Smooth muscle cell (in vitro differentiated cells): ENCODE measurements at regions not wholly inside any gene's neighbourhood (a gene's known extent, or its start where the extent isn't known, plus 50 kb on each side); places are given as distances from the start of the nearest gene placed in this dataset.

Source experiments
- DNase-seq: peaks from one replicate; lab custom pipeline; 2025; ENCODE audit not compliant: unreplicated experiment; lab: John Stamatoyannopoulos, UW
- H2AFZ ChIP-seq: fragments of 200-600 bp; sonication (generic); 2 replicates; pipeline ENCODE4 v1.6.0; 2016; ENCODE audit warnings: antibody characterized with exemption, low read depth, mild to moderate bottlenecking
- H3F3A ChIP-seq: fragments of 200-600 bp; sonication (generic); 2 replicates; pipeline ENCODE4 v1.6.0; 2017; ENCODE audit warnings: antibody characterized with exemption, low read depth
- H3K27ac ChIP-seq: fragments of 200-600 bp; sonication (generic); 2 replicates; pipeline ENCODE4 v1.5.1; 2016; ENCODE audit warnings: low read depth, mild to moderate bottlenecking
- H3K27me3 ChIP-seq: fragments of 200-600 bp; sonication (generic); 2 replicates; pipeline ENCODE4 v1.6.1; 2016; ENCODE audit warnings: low read depth, mild to moderate bottlenecking
- H3K36me3 ChIP-seq: fragments of 200-600 bp; sonication (generic); 2 replicates; pipeline ENCODE4 v1.5.1; 2016; ENCODE audit warnings: low read depth
- H3K4me1 ChIP-seq: fragments of 200-600 bp; sonication (generic); 2 replicates; pipeline ENCODE4 v1.5.1; 2016; ENCODE audit warnings: low read depth
- H3K4me2 ChIP-seq: fragments of 200-600 bp; sonication (generic); 2 replicates; pipeline ENCODE4 v1.6.0; 2016; ENCODE audit warnings: mild to moderate bottlenecking
- H3K4me3 ChIP-seq: fragments of 200-600 bp; sonication (generic); 2 replicates; pipeline ENCODE4 v1.5.1; 2016; ENCODE audit warnings: mild to moderate bottlenecking
- H3K79me2 ChIP-seq: fragments of 200-600 bp; sonication (generic); 2 replicates; pipeline ENCODE4 v1.6.0; 2016; ENCODE audit warnings: low read depth, mild to moderate bottlenecking
- H3K9ac ChIP-seq: fragments of 200-600 bp; sonication (generic); 2 replicates; pipeline ENCODE4 v1.6.0; 2016; ENCODE audit warnings: low read depth
- H3K9me3 ChIP-seq: fragments of 200-600 bp; sonication (generic); replicated peaks from 2 replicates; pipeline ENCODE4 v1.5.1; 2016; ENCODE audit warnings: low read depth
- H4K20me1 ChIP-seq: fragments of 200-600 bp; sonication (generic); 2 replicates; pipeline ENCODE4 v1.6.0; 2016; ENCODE audit warnings: low read depth
- CTCF ChIP-seq: fragments of 200-600 bp; sonication (generic); IDR thresholded peaks from 2 replicates; pipeline ENCODE4 v1.5.1; 2017; ENCODE audit warnings: borderline replicate concordance, mild to moderate bottlenecking, antibody characterized with exemption; ENCODE audit not compliant: insufficient read depth, poor library complexity, severe bottlenecking
- WGBS: methylation state at CpG from one replicate; pipeline ENCODE4 v1.1.7; 2016; ENCODE audit warnings: low lambda C conversion rate; 5-methylcytosine and 5-hydroxymethylcytosine counted together

GRCh38 chr11:91791171-91791468 lies 433.5 kb upstream of the FAT3 start:
- Histone ChIP-seq H3K79me2 (no peaks in the 10 kb centered on the region), H3K4me2 (no peak overlapping the region), H3K27ac (peak overlapping the region; percentile 72), H3K9me3 (no peaks in the 10 kb centered on the region), H3K27me3 (no peaks in the 10 kb centered on the region), H3K36me3 (no peaks in the 10 kb centered on the region), H2AFZ (peak overlapping the region; percentile 19), H3K9ac (peak overlapping the region; percentile 60), H3F3A (no peaks in the 10 kb centered on the region), H3K4me1 (peaks cover 12% of the 10 kb centered on the region), H3K4me3 (no peak overlapping the region), H4K20me1 (no peaks in the 10 kb centered on the region)
- 51% methylated on average over 3 of the region's 3 CpGs for WGBS
- TF ChIP-seq CTCF, result no peak
- DNase-seq, result no peak

- Histone ChIP-seq H2AFZ (peak overlapping the region; percentile 19), H4K20me1 (no peaks in the 10 kb centered on the region), H3K27me3 (no peaks in the 10 kb centered on the region), H3F3A (no peaks in the 10 kb centered on the region), H3K4me3 (no peak overlapping the region), H3K79me2 (no peaks in the 10 kb centered on the region), H3K9ac (peak overlapping the region; percentile 60), H3K4me2 (no peak overlapping the region), H3K36me3 (no peaks in the 10 kb centered on the region), H3K9me3 (no peaks in the 10 kb centered on the region), H3K4me1 (peaks cover 12% of the 10 kb centered on the region), H3K27ac (peak overlapping the region; percentile 72)
- WGBS, result 64% methylated on average over 6 of the region's 6 CpGs
- DNase-seq, result no peak
- no peak for TF ChIP-seq CTCF
Measured at GRCh38 chr11:91790346-91791170, 434.1 kb upstream of the FAT3 start.

GRCh38 chr11:91788764-91789163 lies 435.9 kb upstream of the FAT3 start:
- Histone ChIP-seq H3F3A (no peaks in the 10 kb centered on the region), H3K4me2 (no peak overlapping the region), H3K4me1 (peaks cover 12% of the 10 kb centered on the region), H3K4me3 (no peak overlapping the region), H3K27me3 (no peaks in the 10 kb centered on the region), H3K9ac (no peak overlapping the region), H3K79me2 (no peaks in the 10 kb centered on the region), H2AFZ (no peak overlapping the region), H3K9me3 (no peaks in the 10 kb centered on the region), H3K27ac (no peak overlapping the region), H4K20me1 (no peaks in the 10 kb centered on the region), H3K36me3 (no peaks in the 10 kb centered on the region)
- DNase-seq, result no peak
- TF ChIP-seq CTCF, result no peak
- 92% methylated on average over 1 of the region's 1 CpG for WGBS

- H3K4me2 ChIP-seq, result no peak overlapping the region
- H3K4me1 ChIP-seq, result peaks cover 12% of the 10 kb centered on the region
- no peak overlapping the region for H3K27ac ChIP-seq
- H3K36me3 ChIP-seq, result no peaks in the 10 kb centered on the region
- no peak overlapping the region for H3K4me3 ChIP-seq
- H4K20me1 ChIP-seq, result no peaks in the 10 kb centered on the region
- peak overlapping the region; percentile 42 for H2AFZ ChIP-seq
- no peaks in the 10 kb centered on the region for H3K27me3 ChIP-seq
- DNase-seq, result no peak
- H3K79me2 ChIP-seq, result no peaks in the 10 kb centered on the region
- WGBS, result 74% methylated on average over 4 of the region's 4 CpGs
- no peak for TF ChIP-seq CTCF
- no peaks in the 10 kb centered on the region for H3F3A ChIP-seq
- H3K9me3 ChIP-seq, result no peaks in the 10 kb centered on the region
- H3K9ac ChIP-seq, result no peak overlapping the region
Measured at GRCh38 chr11:91786097-91786496, 438.5 kb upstream of the FAT3 start.
